ENCODE measurements at regions not wholly inside any gene's neighbourhood (a gene's known extent, or its start where the extent isn't known, plus 50 kb on each side); places are given as distances from the start of the nearest gene placed in this dataset.

GRCh38 chr5:86330736-86331135 is 287.0 kb upstream of the COX7C start:
- TF ChIP-seq POLR2A (IDR thresholded peaks at IDR 0.05) (no peak), CTCF (IDR thresholded peaks at IDR 0.05) (no peak)
